Sciatic nerve (tissue), 2 donors: ENCODE measurements at regions not wholly inside any gene's neighbourhood (a gene's known extent, or its start where the extent isn't known, plus 50 kb on each side); places are given as distances from the start of the nearest gene placed in this dataset.
"Not testable (repeated sequence)": the region's sequence is repeated elsewhere in the genome, so short reads cannot be mapped to it uniquely, and the experiment has no call there.

Source experiments
- ATAC-seq: fragments of 200-7000 bp; cut with Tn5 transposase; one replicate; pipeline ENCODE4 v1.9.1; 2020; ENCODE audit warnings: mild to moderate bottlenecking, moderate library complexity
- DNase-seq: peaks from one replicate; pipeline ENCODE4 v3.0.0-alpha.2; 2020; ENCODE audit warnings: low spot score
- intact Hi-C: fragments of 100-400 bp; cut with DNase I; formaldehyde crosslinking; loops from one replicate; pipeline ENCODE4 v1.14.2; 2022
- donor health status: DM: no; HTN: no; CAD: no.
- donor health status: DM: no; HTN: no; CAD: no.

DNA sequence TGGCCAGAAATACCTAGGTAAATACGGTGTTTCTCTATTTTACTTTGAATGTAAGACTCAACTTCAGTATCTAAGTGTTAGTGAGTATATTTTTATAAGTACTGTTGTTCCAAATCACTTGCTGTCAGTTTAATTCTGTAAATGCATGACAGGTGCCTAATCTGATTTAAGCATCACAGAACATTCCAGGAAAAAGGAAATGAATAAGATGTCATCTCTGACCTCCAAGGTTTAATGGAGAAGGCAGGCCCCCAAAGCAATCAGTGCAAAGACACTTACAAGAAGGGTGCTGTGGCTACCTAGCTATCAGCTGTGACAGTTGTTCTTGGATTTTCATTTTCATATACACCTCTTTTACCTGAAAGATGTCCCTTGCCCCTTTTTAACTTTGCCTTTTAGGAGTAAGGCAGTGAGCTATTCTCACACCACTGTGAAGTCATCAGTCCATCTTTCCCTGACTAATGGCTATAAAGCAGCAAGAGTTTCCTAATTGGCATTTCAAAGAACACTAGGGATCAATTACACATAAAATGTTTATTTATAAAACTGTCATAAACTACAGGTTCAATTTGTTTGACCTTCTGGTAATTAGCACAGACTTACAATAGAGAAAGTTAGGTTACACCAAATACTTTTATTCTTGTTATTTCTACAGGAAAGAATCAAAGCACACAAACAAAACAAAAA lies 427.6 kb downstream of the SPRY2 start:
- no peak for DNase-seq
- intact Hi-C loops: no loop called here
- no peak for ATAC-seq

DNA sequence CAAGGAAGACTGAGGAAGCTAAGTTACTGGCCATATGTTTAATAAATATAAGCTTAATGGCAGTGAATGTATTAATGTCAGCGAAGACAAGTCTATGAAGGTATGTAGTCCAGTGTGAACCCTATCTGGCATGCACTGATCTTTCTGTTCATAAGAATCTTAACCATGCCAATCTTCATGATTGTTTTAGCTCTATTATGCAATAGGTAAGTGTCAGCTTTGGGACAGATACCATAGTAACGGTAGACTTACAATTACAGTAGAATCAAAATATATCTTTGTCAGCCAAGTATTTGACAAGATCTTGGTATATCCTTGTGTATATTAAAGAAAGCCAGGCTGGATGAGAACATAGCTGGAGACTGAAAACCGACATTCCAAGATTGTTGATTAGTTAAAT lies 428.5 kb downstream of the SPRY2 start:
- intact Hi-C loops: no loop called here
- no peak for ATAC-seq
- no peak for DNase-seq

DNA sequence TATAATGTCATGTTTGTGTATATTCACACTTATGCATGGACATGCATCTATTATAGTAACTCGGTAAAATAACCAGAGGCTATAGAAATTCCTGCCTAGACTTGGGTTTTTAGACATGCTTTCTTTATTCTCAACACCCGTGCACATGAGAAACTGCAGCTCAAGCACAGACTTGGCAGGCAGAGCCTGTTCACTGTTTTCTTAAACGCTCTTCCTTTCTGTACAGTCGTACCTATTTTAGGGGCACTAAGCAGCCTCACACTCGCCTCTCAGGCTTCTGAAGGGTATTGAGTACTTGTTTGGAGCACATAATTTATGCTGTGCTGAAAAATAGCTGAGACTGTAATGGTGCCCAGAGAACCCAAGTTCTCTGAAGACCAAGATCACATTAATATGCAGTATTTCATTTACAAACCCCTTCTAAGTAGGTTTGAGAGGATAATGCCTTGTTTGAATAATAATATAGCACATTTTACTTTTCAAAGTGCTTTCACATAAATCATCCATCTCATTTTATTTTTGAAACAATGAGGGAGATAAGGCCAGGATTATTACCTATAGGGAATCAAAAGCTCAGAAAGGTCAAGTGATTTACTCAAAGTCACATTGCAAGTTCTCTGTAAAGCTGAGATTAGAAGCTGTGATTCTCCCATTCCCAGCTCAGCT lies 429.9 kb downstream of the SPRY2 start:
- no peak for ATAC-seq
- no peak for DNase-seq
- intact Hi-C loops: no loop called here

DNA sequence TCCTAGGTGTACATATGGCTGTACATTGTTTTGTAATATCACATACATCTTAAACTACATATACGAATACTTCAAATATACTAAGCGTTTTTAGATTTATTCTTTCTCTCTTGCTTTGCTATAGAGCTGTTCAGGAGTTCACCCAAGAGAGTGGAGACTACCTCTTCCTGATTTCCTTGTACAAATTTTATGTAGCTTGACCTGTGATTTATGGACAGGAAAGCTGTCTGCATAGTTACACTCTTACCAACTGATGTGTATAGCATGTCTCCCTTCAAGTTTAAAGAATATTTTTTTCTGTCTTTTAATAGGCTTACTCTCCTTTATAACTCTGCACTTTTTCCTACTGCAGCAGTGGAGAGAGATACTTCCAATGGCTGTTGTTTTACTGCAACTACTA lies 428.7 kb downstream of the NDFIP2 start:
- no peak for ATAC-seq
- intact Hi-C loops: loop anchor here (2.0 kb wide), 1 partner anchor 75 kb away; no protein-coding TSS in a partner anchor
- no peak for DNase-seq

DNA sequence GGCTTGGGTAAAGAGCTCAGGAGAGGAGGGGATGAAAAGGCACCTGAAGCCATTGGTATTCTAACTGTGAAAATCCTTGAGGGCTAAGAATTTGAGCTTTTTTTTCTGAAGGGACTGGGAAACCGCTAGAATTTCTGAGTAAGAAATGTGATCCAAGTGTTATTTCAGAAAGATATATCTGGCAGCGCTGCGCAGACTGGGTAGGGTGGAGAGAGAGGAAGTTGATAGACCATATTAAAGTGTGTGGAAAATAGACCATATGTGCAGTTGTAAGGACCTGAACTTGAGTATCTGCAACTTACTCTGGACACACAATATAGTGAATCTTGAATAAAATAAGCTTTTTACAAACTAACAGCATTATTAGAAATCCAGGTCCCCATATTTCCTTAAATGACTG lies 427.4 kb downstream of the NDFIP2 start:
- intact Hi-C loops: loop anchor here (2.0 kb wide), 1 partner anchor 76 kb away; no protein-coding TSS in a partner anchor
- DNase-seq (no peak), ATAC-seq (no peak)

DNA sequence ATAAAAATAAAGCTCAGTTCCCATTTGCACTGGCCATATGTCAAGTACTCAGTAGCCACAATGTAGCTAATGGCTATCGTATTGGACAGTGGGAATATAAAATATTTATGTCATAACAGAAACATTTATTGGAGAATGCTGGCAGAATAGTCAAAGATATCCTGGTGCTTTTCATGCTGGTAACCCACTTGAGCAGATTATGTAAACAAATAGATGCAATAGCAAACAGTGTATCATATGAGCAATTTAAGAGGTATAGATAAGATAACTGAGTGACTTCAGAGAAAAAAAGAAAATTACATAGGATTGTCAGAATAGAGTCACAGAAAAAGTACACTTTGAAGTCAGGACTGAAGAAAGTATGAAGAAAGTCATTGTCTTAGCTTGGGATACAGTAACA lies 426.6 kb downstream of the NDFIP2 start:
- no peak for ATAC-seq
- intact Hi-C loops: no loop called here
- no peak for DNase-seq

DNA sequence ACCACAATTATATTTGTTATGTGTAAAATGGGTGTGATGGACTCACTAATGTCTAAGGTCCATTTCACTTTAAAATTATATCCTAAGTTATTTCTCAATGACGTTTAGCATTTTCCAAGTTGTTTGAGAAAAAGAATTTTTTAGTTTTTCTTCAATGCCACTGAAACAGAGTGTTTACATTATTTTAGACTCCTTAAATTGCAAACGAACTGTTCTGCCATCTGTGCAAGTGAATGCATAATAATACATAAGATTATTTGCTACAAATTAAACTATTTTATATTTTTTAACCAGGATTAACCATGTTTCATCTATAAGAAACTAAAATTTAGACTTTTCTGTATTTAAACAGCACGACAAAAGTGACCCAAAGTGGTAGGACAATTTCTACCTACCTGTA lies 425.4 kb downstream of the NDFIP2 start:
- DNase-seq (no peak), ATAC-seq (no peak)
- intact Hi-C loops: no loop called here

DNA sequence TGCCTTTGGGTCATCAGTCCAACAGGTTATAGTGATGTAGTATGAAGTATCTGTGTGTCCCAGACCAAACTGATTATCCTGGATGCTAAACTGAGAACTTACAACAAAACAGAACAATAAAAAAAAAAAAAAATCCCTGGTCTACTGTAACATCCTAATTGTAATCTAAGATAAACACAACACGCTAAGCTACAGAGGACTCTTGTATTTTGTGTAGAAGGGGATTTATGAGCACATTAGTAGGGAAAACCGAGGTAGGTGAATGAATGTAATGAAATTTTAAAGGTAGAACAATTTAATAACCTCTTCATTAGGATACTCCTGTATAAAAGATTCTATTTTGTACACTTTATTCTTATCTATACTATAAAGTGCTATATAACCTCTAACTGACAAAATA lies 424.1 kb downstream of the NDFIP2 start:
- DNase-seq (no peak), ATAC-seq (no peak)
- intact Hi-C loops: no loop called here

DNA sequence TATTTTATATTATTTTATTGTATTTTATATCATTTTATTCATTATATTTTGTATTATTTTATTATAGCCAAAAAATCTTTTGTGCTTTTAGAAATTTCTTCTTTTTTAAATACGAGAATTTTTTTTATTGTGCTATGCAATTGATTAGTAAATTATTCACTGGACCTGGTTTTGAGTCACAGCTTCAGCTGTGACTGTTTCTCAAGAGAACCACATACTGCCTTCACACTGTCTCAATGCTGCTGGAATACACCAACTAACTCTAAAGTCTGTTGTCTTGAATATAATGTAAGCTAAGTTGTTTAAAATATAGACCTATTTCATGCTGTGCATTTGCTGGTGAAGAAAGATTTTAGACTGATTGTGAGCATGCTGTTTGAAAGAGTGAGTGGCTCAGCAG lies 423.6 kb downstream of the NDFIP2 start:
- DNase-seq (no peak), ATAC-seq (no peak)
- intact Hi-C loops: no loop called here

DNA sequence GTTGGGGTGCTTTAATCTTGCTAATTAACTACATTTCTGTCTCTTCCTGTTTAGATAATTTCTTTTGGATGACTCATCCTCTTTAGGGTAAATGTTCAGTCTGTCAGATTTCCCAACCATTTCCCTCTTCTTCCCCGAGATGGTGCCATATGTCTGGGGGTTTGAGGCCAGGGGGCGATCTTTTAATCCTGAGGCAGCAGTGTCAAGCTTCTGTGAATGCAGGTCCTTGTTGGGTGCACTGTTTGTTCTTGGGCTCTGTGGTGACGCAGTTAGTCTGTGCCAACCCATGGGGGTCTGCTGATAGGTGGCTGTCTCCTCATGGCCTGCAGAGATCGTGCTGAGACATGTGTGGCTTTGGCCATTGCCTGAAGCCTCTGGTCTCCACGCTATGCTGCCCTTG lies 420.4 kb downstream of the NDFIP2 start:
- DNase-seq: no peak
- no peak for ATAC-seq
- intact Hi-C loops: no loop called here

DNA sequence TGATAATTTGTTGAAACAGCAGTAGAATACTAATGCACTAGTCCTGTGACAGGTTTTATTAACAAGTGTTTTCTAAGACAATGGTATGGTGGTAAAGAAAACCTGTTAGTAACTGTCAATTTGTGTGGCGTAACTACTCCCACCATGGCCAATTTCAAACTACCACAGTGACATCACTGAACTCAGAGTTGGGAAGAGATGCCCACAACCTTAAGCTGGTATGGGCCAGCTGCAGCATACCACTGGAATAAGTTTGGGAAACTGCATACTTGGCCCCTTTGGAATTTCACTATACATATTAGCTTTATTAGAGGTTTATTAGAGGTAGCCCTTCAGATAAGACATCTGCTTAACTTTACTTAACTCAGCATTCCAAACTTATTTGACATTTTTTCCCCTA lies 419.4 kb downstream of the NDFIP2 start:
- ATAC-seq: no peak
- intact Hi-C loops: no loop called here
- DNase-seq: no peak

DNA sequence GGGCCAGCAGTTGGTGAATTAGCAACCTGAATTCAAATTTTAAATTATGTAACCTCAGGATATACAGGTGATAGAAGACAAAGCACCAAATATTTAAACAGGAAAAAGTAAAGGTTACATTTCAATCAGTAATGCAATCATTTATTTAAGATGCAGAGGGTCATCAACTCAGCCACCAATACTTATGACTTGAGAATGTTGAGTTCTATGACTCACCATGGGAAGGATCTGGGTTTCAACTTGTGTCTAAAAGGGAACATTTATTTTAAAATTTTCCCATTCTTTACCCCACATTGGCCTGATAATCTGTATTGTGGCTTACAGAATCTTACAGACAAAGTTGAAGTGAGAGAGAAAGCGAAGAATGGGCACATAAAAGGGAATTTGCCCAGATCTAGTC lies 418.0 kb downstream of the NDFIP2 start:
- ATAC-seq (no peak), DNase-seq (no peak)
- intact Hi-C loops: no loop called here

DNA sequence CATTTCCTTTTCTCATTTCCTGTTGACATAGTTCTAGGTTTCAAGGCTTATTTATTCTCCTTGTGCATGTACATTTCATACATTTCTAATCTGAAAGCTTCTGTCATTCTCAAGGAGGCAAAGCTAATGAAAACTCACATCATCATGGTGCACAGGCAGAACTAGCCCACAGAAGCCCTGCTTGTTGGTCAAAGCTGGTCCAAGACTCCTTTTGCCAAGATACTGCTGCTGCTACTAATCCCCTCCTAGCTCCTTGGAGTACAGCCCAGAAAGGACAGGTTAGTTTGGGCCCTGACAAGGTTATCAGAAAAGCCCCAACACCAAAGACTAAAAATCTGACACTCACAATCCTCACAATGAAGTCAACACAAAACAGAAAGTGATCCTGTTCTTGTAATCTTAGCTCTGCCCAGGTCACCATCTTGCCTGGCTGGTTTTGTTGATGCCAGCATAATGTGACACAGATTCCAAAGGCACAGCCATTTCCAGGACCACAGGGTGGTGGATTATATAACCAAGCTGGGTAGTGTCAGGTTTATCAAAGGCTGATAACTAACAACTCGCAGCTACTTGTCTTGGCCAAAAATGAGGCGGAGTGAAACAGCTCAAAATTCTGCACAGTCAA lies 417.4 kb downstream of the NDFIP2 start:
- DNase-seq (no peak), ATAC-seq (no peak)
- intact Hi-C loops: no loop called here

DNA sequence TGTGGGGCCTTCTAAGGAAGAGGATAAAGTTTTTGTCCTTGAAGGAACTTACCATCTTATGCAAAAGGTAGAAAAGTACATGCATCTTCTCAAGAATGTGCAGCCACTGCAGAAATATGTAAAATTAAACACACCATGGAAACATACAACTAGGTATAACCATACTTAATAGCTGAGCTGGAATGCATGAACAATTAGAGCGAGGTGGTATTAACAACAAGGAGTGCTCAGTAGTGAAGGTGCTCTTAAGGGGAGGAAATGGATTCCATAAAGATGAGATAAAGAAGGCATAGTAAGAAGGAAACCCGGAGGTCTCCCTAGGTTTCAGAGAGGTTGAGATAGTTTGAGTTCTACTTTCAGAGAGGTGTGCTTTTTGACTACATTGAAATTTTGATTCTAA lies 415.9 kb downstream of the NDFIP2 start:
- intact Hi-C loops: no loop called here
- ATAC-seq: no peak
- no peak for DNase-seq

DNA sequence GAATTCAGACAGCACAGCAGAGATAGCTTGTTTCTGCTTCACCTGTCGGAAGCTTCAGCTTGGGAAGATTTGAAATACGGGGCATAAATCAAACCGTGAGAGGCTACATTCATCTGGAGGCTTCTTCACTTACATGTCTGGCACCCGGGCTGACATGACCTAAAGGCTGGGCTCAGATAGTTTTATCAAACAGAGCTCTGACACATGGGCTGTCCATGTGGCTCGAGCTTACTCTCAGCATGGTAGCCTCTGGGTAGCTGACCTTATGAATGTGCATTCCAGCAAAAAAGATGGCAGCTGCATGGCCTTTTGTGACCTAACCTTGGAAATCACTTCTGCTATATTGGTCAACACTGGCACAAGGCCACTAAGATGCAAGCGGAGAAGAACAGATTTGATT lies 414.5 kb downstream of the NDFIP2 start:
- ATAC-seq (no peak), DNase-seq (no peak)
- intact Hi-C loops: no loop called here

DNA sequence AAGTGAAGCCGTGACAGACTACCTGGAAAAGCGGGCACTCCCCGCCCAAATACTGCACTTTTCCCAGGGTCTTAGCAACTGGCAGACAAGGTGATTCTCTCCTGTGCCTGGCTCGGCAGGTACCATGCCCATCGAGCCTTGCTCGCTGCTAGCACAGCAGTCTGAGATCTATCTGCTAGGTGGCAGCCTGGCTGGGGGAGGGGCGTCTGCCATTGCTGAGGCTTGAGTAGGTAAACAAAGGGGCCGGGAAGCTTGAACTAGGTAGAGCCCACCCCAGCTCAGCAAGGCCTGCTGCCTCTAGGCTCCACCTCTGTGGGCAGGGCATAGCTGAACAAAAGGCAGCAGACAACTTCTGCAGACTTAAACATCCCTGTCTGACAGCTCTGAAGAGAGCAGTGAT lies 406.3 kb downstream of the NDFIP2 start:
- DNase-seq, intact Hi-C loops, ATAC-seq: not testable (repeated sequence)

DNA sequence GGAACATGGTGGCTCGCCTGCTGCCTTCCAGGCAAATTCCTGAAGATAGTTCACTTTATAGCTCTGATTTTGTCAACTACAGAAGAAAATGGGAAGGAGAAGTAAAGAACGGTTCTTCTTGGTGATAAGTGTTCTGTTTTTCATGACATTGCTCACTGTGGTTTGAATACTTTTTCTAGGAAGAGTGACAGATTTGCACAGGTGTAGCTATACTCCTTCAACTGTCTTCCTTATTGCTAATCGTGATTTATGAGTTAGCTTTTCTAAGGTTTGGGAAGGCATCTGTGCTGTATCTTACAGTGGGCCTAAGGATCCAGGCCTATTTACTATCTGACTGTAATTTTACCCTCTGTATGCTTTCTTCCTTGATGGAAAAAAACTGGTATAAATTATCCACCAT lies 405.6 kb downstream of the NDFIP2 start:
- intact Hi-C loops: no loop called here
- ATAC-seq: no peak
- DNase-seq: no peak

DNA sequence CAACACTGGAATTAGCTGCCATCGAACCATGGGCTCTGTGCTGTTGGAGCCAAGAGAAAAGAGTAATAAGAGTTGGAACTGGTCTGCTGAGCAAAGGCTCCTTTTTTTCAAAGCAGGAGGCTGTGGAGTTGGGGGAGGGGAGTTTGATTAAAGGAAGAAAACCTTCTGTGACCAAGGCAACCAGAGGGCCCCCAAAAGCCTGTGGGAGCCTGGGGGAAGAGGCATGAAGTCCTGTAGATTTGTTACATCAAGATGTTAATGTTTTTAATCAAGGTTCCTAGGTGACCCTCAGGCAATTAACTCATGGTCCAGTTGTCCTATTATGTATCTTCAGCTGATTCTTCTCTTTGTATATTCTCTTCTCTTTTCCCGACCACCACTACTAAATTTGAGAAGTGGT lies 403.9 kb downstream of the NDFIP2 start:
- intact Hi-C loops: no loop called here
- DNase-seq (no peak), ATAC-seq (no peak)

DNA sequence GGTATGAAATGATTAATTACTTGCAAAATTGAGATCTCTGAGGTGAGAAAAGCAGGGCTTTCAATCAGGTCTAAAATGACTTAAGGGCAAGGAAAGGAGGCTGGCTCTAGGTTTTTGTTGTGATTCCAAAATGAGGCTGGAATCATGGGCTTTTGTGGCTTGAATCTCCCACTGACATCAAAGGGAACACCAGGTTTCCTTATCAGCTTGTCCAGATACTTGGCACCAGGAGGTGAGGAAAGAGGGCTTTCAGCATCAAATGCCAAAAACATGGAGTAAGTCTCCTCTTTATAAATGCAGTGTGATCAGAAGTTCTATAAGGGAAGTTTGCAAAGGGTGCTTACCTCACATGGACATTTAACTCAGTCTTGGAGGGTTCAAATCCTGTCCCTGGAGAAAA lies 402.3 kb downstream of the NDFIP2 start:
- intact Hi-C loops: no loop called here
- ATAC-seq (no peak), DNase-seq (no peak)

DNA sequence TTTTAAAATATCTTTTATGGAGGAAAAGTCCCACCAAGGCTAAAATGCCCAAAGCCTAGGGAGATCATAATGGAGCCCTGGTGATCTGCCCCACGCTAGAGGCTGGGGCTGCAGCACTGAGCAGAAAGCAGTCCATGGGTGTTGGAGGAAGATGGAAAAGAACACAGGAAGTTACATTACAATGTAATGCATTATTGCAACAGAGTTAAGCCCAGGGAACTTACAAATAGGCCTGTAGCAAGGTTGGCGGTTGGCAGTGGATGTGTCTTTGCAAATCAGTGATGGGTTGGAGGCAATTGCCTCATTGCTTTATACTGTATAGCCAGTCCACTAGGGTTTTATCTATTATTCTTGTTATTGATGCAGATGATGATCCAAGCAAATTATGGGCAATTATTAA lies 399.9 kb downstream of the NDFIP2 start:
- no peak for DNase-seq
- intact Hi-C loops: no loop called here
- ATAC-seq: no peak
